HL-60 (cell line): ENCODE measurements at regions not wholly inside any gene's neighbourhood (a gene's known extent, or its start where the extent isn't known, plus 50 kb on each side); places are given as distances from the start of the nearest gene placed in this dataset.

Experiments
- DNase-seq, 2 experiments: peaks; one replicate each; pipeline ENCODE4 v3.0.0-alpha.2; 2010 to 2020; ENCODE audit warnings: low read depth in 1 of 2, low spot score in 1 of 2
- H3K27ac ChIP-seq: fragments of 250-450 bp; sonication (Bioruptor Pico); replicated peaks from 2 replicates; pipeline ENCODE4 v1.5.1; 2020; ENCODE audit warnings: mild to moderate bottlenecking, moderate library complexity
- H3K27me3 ChIP-seq: fragments of 250-450 bp; sonication (Bioruptor Pico); 2 replicates; pipeline ENCODE4 v1.5.1; 2021; ENCODE audit warnings: mild to moderate bottlenecking, moderate library complexity; ENCODE audit not compliant: insufficient read depth, poor library complexity, severe bottlenecking
- H3K4me3 ChIP-seq: replicated peaks from 2 replicates; pipeline ENCODE4 v1.5.1; 2011; ENCODE audit warnings: mild to moderate bottlenecking, control low read depth, low read length; ENCODE audit not compliant: insufficient read depth
- CTCF ChIP-seq: IDR thresholded peaks from one replicate; pipeline ENCODE4 v1.5.1; 2011; ENCODE audit warnings: low read length, control low read depth, inconsistent platforms; ENCODE audit not compliant: insufficient read depth
- GABPA ChIP-seq: IDR thresholded peaks from 2 replicates; pipeline ENCODE4 v1.6.1; 2012; ENCODE audit warnings: low read depth
- POLR2AphosphoS5 ChIP-seq: IDR thresholded peaks from 2 replicates; pipeline ENCODE4 v1.6.1; 2012; ENCODE audit warnings: low read depth
- REST ChIP-seq: IDR thresholded peaks from 2 replicates; pipeline ENCODE4 v1.6.1; 2012; ENCODE audit warnings: low read depth; ENCODE audit not compliant: insufficient replicate concordance
- SPI1 ChIP-seq: IDR thresholded peaks from 2 replicates; pipeline ENCODE4 v1.6.1; 2012; ENCODE audit warnings: low read depth, mild to moderate bottlenecking, borderline replicate concordance

DNA sequence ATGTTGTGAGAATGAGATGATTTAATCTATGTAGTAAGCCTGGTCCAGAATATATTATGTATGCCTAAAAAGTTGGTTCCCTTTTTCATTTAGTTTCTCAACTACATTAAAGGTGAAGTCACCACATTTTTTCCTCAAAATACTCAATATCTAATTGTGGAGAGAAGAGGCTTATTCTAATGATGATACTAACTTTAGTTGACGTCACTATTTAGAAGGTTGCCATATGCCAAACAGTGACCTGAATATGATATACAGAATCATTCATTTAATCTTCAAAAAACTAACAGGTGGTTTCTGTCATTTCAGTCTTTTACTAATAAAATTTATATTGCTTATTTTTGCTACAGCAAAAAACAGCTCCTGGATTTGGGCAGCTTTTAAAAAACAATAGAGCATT lies 480.7 kb upstream of the NWD2 start:
- no peak for TF ChIP-seq GABPA
- no peak for TF ChIP-seq SPI1
- TF ChIP-seq CTCF, result no peak
- no peak for TF ChIP-seq POLR2AphosphoS5
- TF ChIP-seq REST, result no peak
- Histone ChIP-seq H3K27me3 (no peaks in the 10 kb centered on the region), H3K4me3 (no peak overlapping the region), H3K27ac (no peak overlapping the region)
- DNase-seq, result no peak

- H3K27me3 ChIP-seq, result no peaks in the 10 kb centered on the region
- no peak for TF ChIP-seq CTCF
- no peak for TF ChIP-seq SPI1
- TF ChIP-seq REST, result no peak
- TF ChIP-seq POLR2AphosphoS5, result no peak
- TF ChIP-seq GABPA, result no peak
- no peak for DNase-seq
- H3K27ac ChIP-seq, result no peak overlapping the region
- no peak overlapping the region for H3K4me3 ChIP-seq
Measured at GRCh38 chr4:36767596-36767995, 476.9 kb upstream of the NWD2 start.

DNA sequence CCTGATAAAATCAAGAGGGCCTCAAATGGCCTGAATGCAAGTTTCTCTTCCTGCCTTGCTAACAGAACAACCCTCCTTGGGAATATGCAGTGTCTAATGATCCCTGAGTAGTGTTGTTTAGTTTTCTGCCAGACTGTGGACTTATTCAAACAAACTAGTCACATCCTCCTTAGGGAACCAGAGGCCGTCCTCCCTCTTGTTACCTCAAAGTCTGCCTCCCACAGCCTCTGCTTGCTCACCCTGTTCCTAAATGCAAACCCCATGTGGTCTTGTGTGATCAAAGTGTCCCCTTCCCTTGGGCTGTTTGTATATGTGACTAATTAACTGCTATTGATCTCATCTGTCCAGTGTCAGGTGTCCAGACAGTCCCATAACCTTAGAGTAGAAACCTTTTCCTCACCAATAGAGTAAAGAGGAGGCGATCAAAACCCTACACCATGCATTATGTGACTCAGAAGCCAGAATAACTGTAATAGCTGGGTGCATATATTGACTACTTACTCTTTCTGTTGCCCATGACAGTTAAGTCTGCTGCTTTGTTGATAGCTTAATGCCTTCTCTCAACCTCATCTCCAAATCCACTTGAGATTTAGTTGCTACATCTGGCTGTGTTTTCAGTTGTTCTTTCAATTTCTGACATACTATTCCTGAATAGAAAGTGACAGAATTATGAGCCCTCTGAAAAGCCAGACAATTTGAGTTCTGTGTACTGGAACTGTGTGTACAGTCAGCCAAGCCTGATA lies 473.0 kb upstream of the NWD2 start:
- TF ChIP-seq GABPA, result no peak
- no peak for TF ChIP-seq CTCF
- TF ChIP-seq POLR2AphosphoS5, result no peak
- no peak for TF ChIP-seq REST
- TF ChIP-seq SPI1, result no peak
- DNase-seq, result no peak
- H3K27ac ChIP-seq, result no peak overlapping the region
- no peak overlapping the region for H3K4me3 ChIP-seq
- H3K27me3 ChIP-seq, result no peaks in the 10 kb centered on the region
